CD1c-positive myeloid dendritic cell (primary cell): ENCODE measurements at regions not wholly inside any gene's neighbourhood (a gene's known extent, or its start where the extent isn't known, plus 50 kb on each side); places are given as distances from the start of the nearest gene placed in this dataset.

Source experiments
- DNase-seq: peaks from one replicate; pipeline ENCODE4 v3.0.0-alpha.2; 2016; ENCODE audit errors: extremely low spot score

GRCh38 chr3:34183114-34183513 is 384.7 kb downstream of the PDCD6IP start:
- DNase-seq, result no peak

GRCh38 chr3:34183611-34184340 is 385.3 kb downstream of the PDCD6IP start:
- DNase-seq, result no peak

- DNase-seq, result no peak
Measured at GRCh38 chr3:34185301-34185700, 386.9 kb downstream of the PDCD6IP start.

GRCh38 chr3:34189133-34189532 is 390.7 kb downstream of the PDCD6IP start:
- DNase-seq, result no peak

- DNase-seq, result no peak
Measured at GRCh38 chr3:34196914-34197313, 398.5 kb downstream of the PDCD6IP start.

- DNase-seq, result no peak
Measured at GRCh38 chr3:34198309-34198708, 399.9 kb downstream of the PDCD6IP start.

- DNase-seq, result no peak
Measured at GRCh38 chr3:34200576-34200975, 402.1 kb downstream of the PDCD6IP start.

GRCh38 chr3:34202975-34203374 is 404.5 kb downstream of the PDCD6IP start:
- DNase-seq, result no peak

- DNase-seq, result no peak
Measured at GRCh38 chr3:34203386-34203785, 405.0 kb downstream of the PDCD6IP start.

- no peak for DNase-seq
Measured at GRCh38 chr3:34207002-34207401, 408.6 kb downstream of the PDCD6IP start.

- no peak for DNase-seq
Measured at GRCh38 chr3:34207806-34208205, 409.4 kb downstream of the PDCD6IP start.

GRCh38 chr3:34212175-34212574 is 413.7 kb downstream of the PDCD6IP start:
- DNase-seq, result no peak

- no peak for DNase-seq
Measured at GRCh38 chr3:34212656-34213055, 414.2 kb downstream of the PDCD6IP start.

- no peak for DNase-seq
Measured at GRCh38 chr3:34213478-34213877, 415.0 kb downstream of the PDCD6IP start.

- DNase-seq, result no peak
Measured at GRCh38 chr3:34216711-34217335, 418.4 kb downstream of the PDCD6IP start.

GRCh38 chr3:34218706-34219385 is 420.4 kb downstream of the PDCD6IP start:
- DNase-seq, result no peak

GRCh38 chr3:34219556-34219955 is 421.1 kb downstream of the PDCD6IP start:
- DNase-seq, result no peak

GRCh38 chr3:34225821-34226366 is 427.5 kb downstream of the PDCD6IP start:
- no peak for DNase-seq

GRCh38 chr3:34229876-34230275 is 431.4 kb downstream of the PDCD6IP start:
- no peak for DNase-seq

- DNase-seq, result no peak
Measured at GRCh38 chr3:34235096-34235495, 436.7 kb downstream of the PDCD6IP start.

GRCh38 chr3:34237946-34238345 is 439.5 kb downstream of the PDCD6IP start:
- DNase-seq, result no peak

GRCh38 chr3:34238407-34238806 is 440.0 kb downstream of the PDCD6IP start:
- no peak for DNase-seq

- DNase-seq, result no peak
Measured at GRCh38 chr3:34239287-34239686, 440.9 kb downstream of the PDCD6IP start.
